Activated T-helper 1 cell treated with anti-CD3 and anti-CD28 coated beads, Interleukin-12 subunit alpha, Interleukin-12 subunit beta, Interleukin-2, Interleukin-4 antibody, amounts not matched to agents 30 ng/mL and 10 ng/mL and 1 ng/mL, durations not matched to agents 14 hours and 24 hours and 36 hours (primary cell): ENCODE measurements at regions not wholly inside any gene's neighbourhood (a gene's known extent, or its start where the extent isn't known, plus 50 kb on each side); places are given as distances from the start of the nearest gene placed in this dataset.

ENCODE experiments used
- DNase-seq: peaks from one replicate; pipeline ENCODE4 v3.0.0; 2021; ENCODE audit warnings: low spot score
- H3K27ac Mint-ChIP-seq: one replicate; pipeline ENCODE4 v1.8.0; 2021; ENCODE audit warnings: mild to moderate bottlenecking, mixed read lengths
- H3K27me3 Mint-ChIP-seq: one replicate; pipeline ENCODE4 v1.8.0; 2022; ENCODE audit warnings: mild to moderate bottlenecking, moderate library complexity, mixed read lengths; ENCODE audit not compliant: insufficient read depth
- H3K36me3 Mint-ChIP-seq: one replicate; pipeline ENCODE4 v1.8.0; 2021; ENCODE audit warnings: low read depth, mixed read lengths
- H3K4me1 Mint-ChIP-seq: one replicate; pipeline ENCODE4 v1.8.0; 2021; ENCODE audit warnings: low read depth, mixed read lengths
- H3K4me3 Mint-ChIP-seq: one replicate; pipeline ENCODE4 v1.8.0; 2021; ENCODE audit warnings: mild to moderate bottlenecking, moderate library complexity, mixed read lengths
- H3K9me3 Mint-ChIP-seq: one replicate; pipeline ENCODE4 v1.8.0; 2021; ENCODE audit warnings: mixed read lengths
- intact Hi-C: fragments of 100-400 bp; cut with micrococcal nuclease; formaldehyde crosslinking; loops from one replicate; pipeline ENCODE4 v1.15.1; 2024

- H3K27ac Mint-ChIP-seq, result no peak overlapping the region
- intact Hi-C loops, result no loop called here
- no peak overlapping the region for H3K4me3 Mint-ChIP-seq
- DNase-seq, result no peak
- H3K4me1 Mint-ChIP-seq, result no peaks in the 10 kb centered on the region
- H3K9me3 Mint-ChIP-seq, result no peaks in the 10 kb centered on the region
- peaks cover 4% of the 10 kb centered on the region for H3K27me3 Mint-ChIP-seq
- H3K36me3 Mint-ChIP-seq, result no peaks in the 10 kb centered on the region
These were observed 542.5 kb downstream of the GATA3 start for GRCh38 chr10:8596929-8597472.

DNA sequence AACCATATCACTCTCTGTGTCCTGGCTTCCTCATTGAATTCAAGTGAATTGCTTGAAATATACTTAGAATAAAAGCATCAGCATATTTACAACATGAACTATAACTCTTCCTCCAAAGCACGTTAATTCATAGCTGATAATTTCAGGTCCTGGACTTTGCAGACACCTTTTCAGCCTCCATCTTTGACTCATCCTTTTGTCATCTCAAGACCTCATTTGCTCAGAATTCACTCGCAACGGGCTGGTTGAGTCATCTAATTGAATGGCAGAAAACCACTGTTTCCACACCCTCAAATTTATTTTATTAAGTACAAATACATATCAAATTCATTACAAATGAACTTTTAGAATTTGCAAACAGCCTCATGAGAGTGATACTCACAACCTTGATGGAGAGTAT, 545.7 kb downstream of the GATA3 start:
- Mint-ChIP-seq H3K36me3 (no peaks in the 10 kb centered on the region), H3K27me3 (no peaks in the 10 kb centered on the region), H3K27ac (no peak overlapping the region), H3K4me1 (no peaks in the 10 kb centered on the region), H3K4me3 (no peak overlapping the region), H3K9me3 (peaks cover under 1% of the 10 kb centered on the region)
- intact Hi-C loops, result no loop called here
- no peak for DNase-seq

DNA sequence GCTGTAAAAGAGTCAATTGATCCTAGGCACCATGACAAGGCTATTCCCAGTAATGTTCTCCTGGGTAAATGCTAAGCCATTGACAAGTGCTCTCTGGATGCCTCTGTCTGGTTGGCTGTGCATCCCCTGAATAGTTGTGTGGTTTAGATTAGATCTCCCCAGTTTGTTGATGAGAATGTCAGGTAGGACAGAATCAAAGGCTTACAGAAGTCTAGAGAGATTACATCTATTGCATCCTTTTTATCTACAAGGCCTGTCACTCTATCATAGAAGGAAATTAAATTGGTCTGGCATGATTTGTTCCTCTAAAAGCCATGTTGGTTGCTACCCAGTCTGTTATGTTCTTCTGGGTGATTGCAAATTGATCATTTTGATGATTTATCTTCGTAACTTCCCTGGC, 548.3 kb downstream of the GATA3 start:
- Mint-ChIP-seq H3K9me3 (peaks cover 13% of the 10 kb centered on the region), H3K4me1 (no peaks in the 10 kb centered on the region), H3K36me3 (no peaks in the 10 kb centered on the region), H3K27me3 (no peaks in the 10 kb centered on the region), H3K27ac (no peak overlapping the region), H3K4me3 (no peak overlapping the region)
- intact Hi-C loops, result no loop called here
- no peak for DNase-seq

DNA sequence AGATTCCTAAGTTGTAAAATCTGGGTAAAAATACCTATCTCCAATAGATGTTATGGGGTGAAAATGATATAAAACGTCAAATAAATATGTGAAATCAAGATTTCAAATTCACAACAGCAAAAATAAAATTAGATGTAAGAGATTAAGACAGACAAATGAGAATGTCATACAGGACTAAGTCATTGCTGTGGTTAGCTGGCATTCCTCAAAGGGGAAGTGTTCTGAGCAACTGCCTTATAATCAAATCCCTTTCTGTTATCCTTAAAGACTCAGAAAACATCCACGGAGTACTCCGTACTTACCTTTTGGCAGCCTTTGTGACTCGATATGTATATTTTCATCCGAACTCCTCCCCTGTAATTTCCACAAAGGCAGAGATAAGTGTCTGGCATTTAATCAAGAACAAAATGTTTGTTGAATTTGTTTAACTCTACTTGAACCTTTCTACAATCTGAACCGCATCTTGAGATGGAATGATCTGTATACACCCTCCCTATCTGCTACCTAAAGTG, 559.6 kb downstream of the GATA3 start:
- Mint-ChIP-seq H3K4me1 (no peaks in the 10 kb centered on the region), H3K36me3 (no peaks in the 10 kb centered on the region), H3K4me3 (no peak overlapping the region), H3K9me3 (peaks cover under 1% of the 10 kb centered on the region), H3K27me3 (peaks cover 3% of the 10 kb centered on the region), H3K27ac (no peak overlapping the region)
- DNase-seq, result no peak
- intact Hi-C loops, result no loop called here

GRCh38 chr10:8615118-8615517, 560.6 kb downstream of the GATA3 start:
- H3K9me3 Mint-ChIP-seq, result no peaks in the 10 kb centered on the region
- no peaks in the 10 kb centered on the region for H3K4me1 Mint-ChIP-seq
- DNase-seq, result no peak
- H3K4me3 Mint-ChIP-seq, result no peak overlapping the region
- peaks cover 3% of the 10 kb centered on the region for H3K27me3 Mint-ChIP-seq
- intact Hi-C loops, result no loop called here
- no peaks in the 10 kb centered on the region for H3K36me3 Mint-ChIP-seq
- no peak overlapping the region for H3K27ac Mint-ChIP-seq

DNA sequence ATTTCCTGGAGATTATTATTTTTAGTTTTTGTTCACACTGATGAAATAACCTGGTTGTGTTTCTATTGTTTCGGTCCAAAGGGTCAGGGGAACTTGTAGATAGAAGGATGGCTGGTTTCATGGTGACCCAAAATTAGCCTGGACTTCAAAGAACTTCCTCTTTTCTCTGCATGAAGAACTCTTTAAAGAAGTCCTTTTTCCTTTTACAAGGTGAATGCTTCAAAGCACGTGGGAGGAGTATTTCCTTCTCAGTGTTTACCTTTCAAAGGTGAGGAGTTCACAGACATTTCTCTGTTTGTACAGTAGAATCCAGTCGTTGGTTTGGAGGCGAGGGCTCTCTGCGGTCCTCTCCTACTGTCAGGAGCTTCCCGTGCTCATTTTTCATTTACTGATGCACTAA, 561.7 kb downstream of the GATA3 start:
- intact Hi-C loops, result no loop called here
- H3K36me3 Mint-ChIP-seq, result no peaks in the 10 kb centered on the region
- H3K9me3 Mint-ChIP-seq, result no peaks in the 10 kb centered on the region
- peaks cover 3% of the 10 kb centered on the region for H3K27me3 Mint-ChIP-seq
- no peak for DNase-seq
- H3K4me3 Mint-ChIP-seq, result no peak overlapping the region
- no peaks in the 10 kb centered on the region for H3K4me1 Mint-ChIP-seq
- no peak overlapping the region for H3K27ac Mint-ChIP-seq

GRCh38 chr10:8617792-8618191, 563.3 kb downstream of the GATA3 start:
- DNase-seq, result no peak
- intact Hi-C loops, result no loop called here
- Mint-ChIP-seq H3K36me3 (no peaks in the 10 kb centered on the region), H3K4me3 (no peak overlapping the region), H3K9me3 (no peaks in the 10 kb centered on the region), H3K27me3 (peaks cover 5% of the 10 kb centered on the region), H3K27ac (no peak overlapping the region), H3K4me1 (no peaks in the 10 kb centered on the region)

DNA sequence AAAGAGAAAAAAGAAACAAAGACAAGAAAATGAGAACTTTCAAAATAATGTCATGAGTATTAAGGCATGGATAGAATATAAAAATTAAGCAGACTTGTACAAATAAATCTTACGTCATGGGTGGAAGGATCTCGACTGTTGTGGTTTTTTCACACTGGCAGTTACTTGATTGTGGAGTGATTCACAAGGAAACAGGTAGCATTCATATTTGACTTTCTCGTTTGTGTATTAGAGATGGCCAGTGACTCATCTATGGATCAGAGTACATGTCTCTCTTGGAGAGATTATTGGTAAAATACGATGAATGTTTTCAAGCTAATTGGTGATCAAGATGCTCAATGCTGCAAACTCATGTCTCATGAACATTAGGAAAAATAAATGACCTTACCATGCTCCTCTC, 564.3 kb downstream of the GATA3 start:
- peaks cover 9% of the 10 kb centered on the region for H3K27me3 Mint-ChIP-seq
- no peaks in the 10 kb centered on the region for H3K4me1 Mint-ChIP-seq
- H3K27ac Mint-ChIP-seq, result no peak overlapping the region
- H3K9me3 Mint-ChIP-seq, result no peaks in the 10 kb centered on the region
- H3K36me3 Mint-ChIP-seq, result no peaks in the 10 kb centered on the region
- DNase-seq, result no peak
- H3K4me3 Mint-ChIP-seq, result no peak overlapping the region
- intact Hi-C loops, result no loop called here

DNA sequence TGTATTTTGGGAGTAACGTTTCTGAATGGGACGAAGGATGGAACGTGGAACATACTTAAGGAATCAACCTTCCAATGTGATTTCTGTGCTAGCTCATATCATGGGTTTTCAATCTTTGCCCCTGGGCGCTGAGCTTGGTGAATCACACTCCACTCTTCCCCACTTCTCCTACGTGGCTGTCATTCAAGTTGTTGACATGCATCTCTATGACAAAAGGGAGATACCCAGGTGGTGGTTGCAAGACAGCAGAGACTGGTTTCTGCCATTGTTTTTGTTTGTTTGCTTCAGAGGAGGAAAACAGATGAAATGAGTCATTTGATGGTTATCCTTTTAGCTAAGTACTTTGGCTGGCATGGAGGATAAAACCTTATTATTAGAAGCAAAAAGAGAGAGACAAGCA, 573.9 kb downstream of the GATA3 start:
- peaks cover 6% of the 10 kb centered on the region for H3K27me3 Mint-ChIP-seq
- DNase-seq, result no peak
- no peak overlapping the region for H3K27ac Mint-ChIP-seq
- H3K36me3 Mint-ChIP-seq, result no peaks in the 10 kb centered on the region
- intact Hi-C loops, result no loop called here
- no peaks in the 10 kb centered on the region for H3K9me3 Mint-ChIP-seq
- H3K4me1 Mint-ChIP-seq, result no peaks in the 10 kb centered on the region
- no peak overlapping the region for H3K4me3 Mint-ChIP-seq

DNA sequence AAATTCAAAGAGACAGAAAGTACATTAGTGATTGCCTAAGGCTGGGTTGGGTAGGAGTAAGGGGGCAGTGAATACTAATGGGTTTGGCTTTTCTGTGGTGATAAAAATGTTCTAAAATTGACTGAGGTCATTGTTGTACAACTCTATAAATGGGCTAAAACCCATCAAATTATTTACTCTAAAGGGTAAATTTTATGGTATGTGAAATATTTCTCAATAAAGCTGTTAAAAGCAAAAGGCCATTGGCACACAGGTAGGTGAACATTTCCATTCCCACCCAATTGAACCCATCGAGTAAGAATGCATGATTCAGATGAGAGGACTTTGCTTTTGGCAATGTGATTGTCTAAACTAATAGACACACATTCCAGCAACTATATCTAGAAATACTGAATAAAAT, 579.4 kb downstream of the GATA3 start:
- intact Hi-C loops, result no loop called here
- no peaks in the 10 kb centered on the region for H3K4me1 Mint-ChIP-seq

DNA sequence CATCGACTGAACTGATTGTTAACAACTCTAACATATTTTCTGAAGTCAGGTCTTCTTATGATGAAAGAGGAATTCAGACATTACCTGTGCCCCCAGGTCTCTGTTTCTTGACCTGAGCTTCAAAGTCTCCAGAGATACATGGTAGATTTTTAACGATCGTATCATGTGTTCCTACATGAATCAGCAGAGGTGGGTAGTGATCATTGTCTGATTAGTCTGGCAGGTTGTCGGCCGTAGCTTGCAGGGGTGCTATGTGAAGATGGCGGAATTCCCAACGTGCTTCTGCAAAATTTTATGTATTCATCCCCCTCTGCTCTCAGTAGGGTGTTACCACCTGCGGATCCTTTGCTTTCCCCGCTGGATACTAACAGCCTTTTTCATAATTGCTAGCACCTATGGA, 581.9 kb downstream of the GATA3 start:
- Mint-ChIP-seq H3K27me3 (no peaks in the 10 kb centered on the region), H3K4me1 (no peaks in the 10 kb centered on the region), H3K9me3 (no peaks in the 10 kb centered on the region), H3K27ac (no peak overlapping the region), H3K36me3 (no peaks in the 10 kb centered on the region), H3K4me3 (no peak overlapping the region)
- DNase-seq, result no peak
- intact Hi-C loops, result no loop called here

More for the DNA sequence above, 579.4 kb downstream of the GATA3 start:
- Mint-ChIP-seq H3K9me3 (no peaks in the 10 kb centered on the region), H3K4me3 (no peak overlapping the region), H3K27ac (no peak overlapping the region), H3K36me3 (no peaks in the 10 kb centered on the region), H3K27me3 (no peaks in the 10 kb centered on the region)
- no peak for DNase-seq

DNA sequence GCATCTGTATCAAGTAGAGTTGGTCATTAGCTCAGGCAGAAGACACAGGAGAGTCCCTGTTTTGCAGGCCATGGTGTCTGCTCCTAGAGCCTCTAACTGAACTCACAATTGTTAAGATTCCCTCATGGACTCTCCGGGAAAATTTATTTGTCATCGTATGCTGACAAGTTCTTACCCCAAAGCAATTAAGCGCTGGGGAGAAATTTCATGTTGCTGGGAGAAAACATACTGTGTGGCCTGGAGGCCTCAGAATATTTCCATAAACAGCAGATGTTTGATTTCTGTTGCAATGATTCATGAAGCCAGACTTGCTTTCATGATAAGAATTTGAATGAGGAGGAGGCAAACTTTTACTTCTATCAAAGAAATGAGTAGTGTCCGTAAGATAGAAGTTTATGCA, 583.2 kb downstream of the GATA3 start:
- H3K4me1 Mint-ChIP-seq, result no peaks in the 10 kb centered on the region
- intact Hi-C loops, result no loop called here
- no peaks in the 10 kb centered on the region for H3K27me3 Mint-ChIP-seq
- no peak overlapping the region for H3K4me3 Mint-ChIP-seq
- H3K27ac Mint-ChIP-seq, result no peak overlapping the region
- H3K9me3 Mint-ChIP-seq, result peaks cover 7% of the 10 kb centered on the region
- no peaks in the 10 kb centered on the region for H3K36me3 Mint-ChIP-seq
- DNase-seq, result no peak

GRCh38 chr10:8638088-8638672, 583.7 kb downstream of the GATA3 start:
- Mint-ChIP-seq H3K4me3 (no peak overlapping the region), H3K36me3 (no peaks in the 10 kb centered on the region), H3K9me3 (peaks cover 7% of the 10 kb centered on the region), H3K27me3 (no peaks in the 10 kb centered on the region), H3K27ac (no peak overlapping the region), H3K4me1 (no peaks in the 10 kb centered on the region)
- no peak for DNase-seq
- intact Hi-C loops, result no loop called here
